ENCODE measurements at regions not wholly inside any gene's neighbourhood (a gene's known extent, or its start where the extent isn't known, plus 50 kb on each side); places are given as distances from the start of the nearest gene placed in this dataset.

DNA sequence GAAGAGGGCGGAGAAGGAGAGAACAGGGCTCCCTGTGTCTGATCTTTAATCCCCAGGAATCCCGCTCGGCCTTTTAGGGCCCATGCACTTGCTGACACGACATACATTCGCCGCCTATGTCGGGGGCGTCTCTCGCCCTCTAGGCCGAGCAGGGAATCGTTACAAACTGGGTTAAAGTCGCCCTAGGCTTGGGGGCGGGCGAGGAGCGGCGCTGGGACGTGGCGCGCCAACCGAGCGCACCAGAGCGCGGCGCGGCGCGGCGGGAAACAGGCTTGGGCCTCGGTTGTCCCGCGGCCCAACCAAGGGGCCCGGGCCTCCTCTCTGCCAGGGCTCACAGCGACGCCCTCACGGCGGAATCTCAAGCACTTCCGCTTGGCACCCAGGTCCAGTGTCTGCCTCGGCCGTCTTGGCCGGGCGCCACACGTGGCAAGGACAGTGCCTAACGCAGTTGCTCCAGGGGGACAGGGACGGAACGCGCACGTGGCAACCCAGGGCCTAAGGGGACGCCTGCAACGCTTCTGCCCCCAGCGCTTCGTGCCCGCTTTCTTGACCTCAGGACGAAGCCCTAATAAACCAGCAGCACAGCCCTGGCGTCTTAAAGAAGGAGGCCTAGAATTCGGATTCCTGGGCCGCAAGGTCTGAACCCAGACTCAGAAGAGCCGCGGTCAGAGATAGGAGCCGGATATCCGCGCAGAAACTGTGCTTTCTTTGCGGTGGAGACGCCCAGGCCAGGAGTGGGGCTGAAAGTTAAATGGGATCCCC, 71.5 kb downstream of the NCR2 start:
- TF ChIP-seq MXI1 (IDR thresholded peaks at IDR 0.05; ENCODE audit: borderline replicate concordance, low read depth, low read length) (no peak), POLR2A (IDR thresholded peaks at IDR 0.05; ENCODE audit: low read depth, low read length) (no peak), CEBPB (IDR thresholded peaks at IDR 0.05; ENCODE audit: low read depth, low read length) (no peak), MAZ (IDR thresholded peaks at IDR 0.05; ENCODE audit: borderline replicate concordance, low read depth, low read length) (no peak), MAFK (IDR thresholded peaks at IDR 0.05; ENCODE audit: low read depth, low read length) (no peak)
- TF ChIP-seq, protein P1, sequence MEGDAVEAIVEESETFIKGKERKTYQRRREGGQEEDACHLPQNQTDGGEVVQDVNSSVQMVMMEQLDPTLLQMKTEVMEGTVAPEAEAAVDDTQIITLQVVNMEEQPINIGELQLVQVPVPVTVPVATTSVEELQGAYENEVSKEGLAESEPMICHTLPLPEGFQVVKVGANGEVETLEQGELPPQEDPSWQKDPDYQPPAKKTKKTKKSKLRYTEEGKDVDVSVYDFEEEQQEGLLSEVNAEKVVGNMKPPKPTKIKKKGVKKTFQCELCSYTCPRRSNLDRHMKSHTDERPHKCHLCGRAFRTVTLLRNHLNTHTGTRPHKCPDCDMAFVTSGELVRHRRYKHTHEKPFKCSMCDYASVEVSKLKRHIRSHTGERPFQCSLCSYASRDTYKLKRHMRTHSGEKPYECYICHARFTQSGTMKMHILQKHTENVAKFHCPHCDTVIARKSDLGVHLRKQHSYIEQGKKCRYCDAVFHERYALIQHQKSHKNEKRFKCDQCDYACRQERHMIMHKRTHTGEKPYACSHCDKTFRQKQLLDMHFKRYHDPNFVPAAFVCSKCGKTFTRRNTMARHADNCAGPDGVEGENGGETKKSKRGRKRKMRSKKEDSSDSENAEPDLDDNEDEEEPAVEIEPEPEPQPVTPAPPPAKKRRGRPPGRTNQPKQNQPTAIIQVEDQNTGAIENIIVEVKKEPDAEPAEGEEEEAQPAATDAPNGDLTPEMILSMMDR (conservative IDR thresholded peaks at IDR 0.05; ENCODE audit: low read depth, low read length): no peak
- TF ChIP-seq, protein P2, sequence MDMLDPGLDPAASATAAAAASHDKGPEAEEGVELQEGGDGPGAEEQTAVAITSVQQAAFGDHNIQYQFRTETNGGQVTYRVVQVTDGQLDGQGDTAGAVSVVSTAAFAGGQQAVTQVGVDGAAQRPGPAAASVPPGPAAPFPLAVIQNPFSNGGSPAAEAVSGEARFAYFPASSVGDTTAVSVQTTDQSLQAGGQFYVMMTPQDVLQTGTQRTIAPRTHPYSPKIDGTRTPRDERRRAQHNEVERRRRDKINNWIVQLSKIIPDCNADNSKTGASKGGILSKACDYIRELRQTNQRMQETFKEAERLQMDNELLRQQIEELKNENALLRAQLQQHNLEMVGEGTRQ (IDR thresholded peaks at IDR 0.05; ENCODE audit: low read depth, low read length): no peak

Data from IMR-90 (cell line).